SK-N-SH (cell line): ENCODE measurements at regions not wholly inside any gene's neighbourhood (a gene's known extent, or its start where the extent isn't known, plus 50 kb on each side); places are given as distances from the start of the nearest gene placed in this dataset.

Experiments
- CTCF ChIA-PET: fragments of 300-600, 350-600 bp; formaldehyde crosslinking; extraction: SDS; loops from one replicate; lab custom pipeline; 2021; lab: Yijun Ruan, JAX
- POLR2A ChIA-PET: fragments of 350-600 bp; sonication (Branson Sonifier 250); formaldehyde crosslinking; extraction: SDS; loops from one replicate; lab custom pipeline; 2020; ENCODE audit warnings: antibody characterized with exemption, inconsistent platforms; lab: Yijun Ruan, JAX
- DNase-seq: peaks from one replicate; pipeline ENCODE4 v3.0.0; 2012
- H2AFZ ChIP-seq: fragments of 200-600 bp; sonication (generic); 2 replicates; pipeline ENCODE4 v1.8.1; 2016; ENCODE audit warnings: antibody characterized with exemption, mild to moderate bottlenecking, low read depth
- H3F3A ChIP-seq: fragments of 200-600 bp; sonication (generic); replicated peaks from 2 replicates; pipeline ENCODE3; 2016; ENCODE audit warnings: antibody characterized with exemption, mild to moderate bottlenecking; ENCODE audit not compliant: insufficient read depth
- H3K27ac ChIP-seq, 2 experiments: fragments of 200-500 bp in 1 of 2; fragments of 200-600 bp in 1 of 2; sonication (Bioruptor generic) in 1 of 2; sonication (generic), shearing (Covaris generic) in 1 of 2; 2 replicates each; pipeline versions ENCODE4 v1.5.1 to v1.6.1; 2014 to 2016; ENCODE audit warnings: low read depth in 2 of 2, inconsistent platforms in 1 of 2, low read length in 1 of 2, mild to moderate bottlenecking in 1 of 2, mixed read lengths in 1 of 2
- H3K27me3 ChIP-seq: fragments of 200-600 bp; sonication (generic), shearing (Covaris generic); 2 replicates; pipeline ENCODE4 v1.6.1; 2016; ENCODE audit warnings: mixed run types; ENCODE audit not compliant: insufficient read depth
- H3K36me3 ChIP-seq, 2 experiments: fragments of 200-500 bp in 1 of 2; fragments of 200-600 bp in 1 of 2; sonication (Bioruptor generic) in 1 of 2; sonication (generic) in 1 of 2; replicated peaks in 1 of 2; 2 replicates each; pipeline versions ENCODE3 to v1.5.1; 2014 to 2016; ENCODE audit warnings: low read length in 1 of 2, mild to moderate bottlenecking in 1 of 2; ENCODE audit not compliant: insufficient read depth in 2 of 2, control insufficient read depth in 1 of 2
- H3K4me1 ChIP-seq, 2 experiments: fragments of 200-500 bp in 1 of 2; fragments of 200-600 bp in 1 of 2; sonication (Bioruptor generic) in 1 of 2; sonication (generic), shearing (Covaris generic) in 1 of 2; 2 replicates each; pipeline versions ENCODE4 v1.5.1 to v1.6.1; 2014 to 2016; ENCODE audit warnings: low read depth in 1 of 2, low read length in 1 of 2, mixed run types in 1 of 2; ENCODE audit not compliant: insufficient read depth in 2 of 2, control insufficient read depth in 1 of 2
- H3K4me2 ChIP-seq: fragments of 200-600 bp; sonication (generic), shearing (Covaris generic); 2 replicates; pipeline ENCODE4 v1.6.1; 2017; ENCODE audit warnings: mixed run types
- H3K4me3 ChIP-seq, 2 experiments: fragments of 200-500 bp in 1 of 2; fragments of 200-600 bp in 1 of 2; sonication (Bioruptor generic) in 1 of 2; sonication (generic), shearing (Covaris generic) in 1 of 2; 2 replicates each; pipeline versions ENCODE4 v1.5.1 to v1.8.1; 2014 to 2016; ENCODE audit warnings: low read depth in 2 of 2, inconsistent platforms in 1 of 2, low read length in 1 of 2, mild to moderate bottlenecking in 1 of 2, mixed read lengths in 1 of 2, moderate library complexity in 1 of 2
- H3K79me2 ChIP-seq: fragments of 200-600 bp; sonication (generic); 2 replicates; pipeline ENCODE4 v1.8.1; 2017; ENCODE audit warnings: mild to moderate bottlenecking; ENCODE audit not compliant: insufficient read depth
- H3K9ac ChIP-seq: fragments of 200-600 bp; sonication (generic); 2 replicates; pipeline ENCODE4 v1.6.1; 2017; ENCODE audit warnings: mixed run types
- H3K9me2 ChIP-seq: fragments of 200-600 bp; sonication (generic); 2 replicates; pipeline ENCODE4 v1.6.1; 2017; ENCODE audit warnings: mixed run types
- H3K9me3 ChIP-seq: fragments of 200-600 bp; sonication (generic); 2 replicates; pipeline ENCODE4 v1.6.1; 2017; ENCODE audit warnings: mixed run types, mild to moderate bottlenecking, moderate library complexity
- H4K20me1 ChIP-seq: fragments of 200-600 bp; sonication (generic); 2 replicates; pipeline ENCODE4 v1.6.1; 2017; ENCODE audit warnings: mild to moderate bottlenecking, mixed run types; ENCODE audit not compliant: insufficient read depth
- ELF1 ChIP-seq: IDR thresholded peaks from 2 replicates; pipeline ENCODE4 v1.4.0; 2012
- EP300 ChIP-seq, 2 experiments: IDR thresholded peaks; 2 replicates each; pipeline versions ENCODE4 v1.4.0 to v1.6.1; 2012; ENCODE audit warnings: borderline replicate concordance in 1 of 2, low read depth in 1 of 2, low read length in 1 of 2
- FOSL2 ChIP-seq: IDR thresholded peaks from 2 replicates; pipeline ENCODE4 v1.4.0; 2012; ENCODE audit warnings: low read depth, mild to moderate bottlenecking, moderate library complexity, borderline replicate concordance
- GATA2 ChIP-seq: sonication (generic); formaldehyde crosslinking; IDR thresholded peaks from 2 replicates; pipeline ENCODE4 v1.5.0; 2020; ENCODE audit warnings: mild to moderate bottlenecking, missing genetic modification reagents
- JUND ChIP-seq: IDR thresholded peaks from 2 replicates; pipeline ENCODE4 v1.4.0; 2012
- MXI1 ChIP-seq: IDR thresholded peaks from 2 replicates; pipeline ENCODE4 v1.6.1; 2012; ENCODE audit warnings: mild to moderate bottlenecking, low read depth, low read length, improper control_type of control experiment
- PBX3 ChIP-seq: IDR thresholded peaks from 2 replicates; pipeline ENCODE4; 2012
- RCOR1 ChIP-seq: fragments of 150-350 bp; IDR thresholded peaks from 2 replicates; pipeline ENCODE4 v1.6.1; 2017; ENCODE audit warnings: antibody characterized with exemption, low read length
- REST ChIP-seq: IDR thresholded peaks from 2 replicates; pipeline ENCODE4 v1.6.1; 2012; ENCODE audit warnings: mild to moderate bottlenecking, low read depth, low read length, moderate library complexity
- RFX5 ChIP-seq: IDR thresholded peaks from 2 replicates; pipeline ENCODE4 v1.6.1; 2012; ENCODE audit warnings: mild to moderate bottlenecking, improper control_type of control experiment, low read length
- SMC3 ChIP-seq: IDR thresholded peaks from 2 replicates; pipeline ENCODE4 v1.6.1; 2012; ENCODE audit warnings: low read depth, low read length, improper control_type of control experiment
- TAF1 ChIP-seq: IDR thresholded peaks from 2 replicates; pipeline ENCODE4 v1.6.1; 2012; ENCODE audit warnings: low read depth, mild to moderate bottlenecking, low read length, moderate library complexity, borderline replicate concordance
- TEAD4 ChIP-seq: IDR thresholded peaks from 2 replicates; pipeline ENCODE4 v1.4.0; 2012; ENCODE audit warnings: mild to moderate bottlenecking, borderline replicate concordance; ENCODE audit not compliant: insufficient read depth
- YY1 ChIP-seq: IDR thresholded peaks from 2 replicates; pipeline ENCODE4 v1.4.0; 2012; ENCODE audit warnings: low read depth, mild to moderate bottlenecking
- ZBTB33 ChIP-seq: IDR thresholded peaks from 2 replicates; pipeline ENCODE4 v1.4.0; 2012; ENCODE audit warnings: low read depth, borderline replicate concordance
- WGBS: methylation state at CpG from one replicate; pipeline ENCODE4 v1.1.6; 2017; ENCODE audit warnings: low lambda C conversion rate; 5-methylcytosine and 5-hydroxymethylcytosine counted together
- TF ChIP-seq, protein P1 (sequence below): fragments of 150-350 bp; IDR thresholded peaks from 2 replicates; pipeline ENCODE4 v1.6.1; 2017; ENCODE audit warnings: antibody characterized with exemption, low read length, low read depth, borderline replicate concordance
- TF ChIP-seq, protein P2 (sequence below): IDR thresholded peaks from 2 replicates; pipeline ENCODE4 v1.4.0; 2012; ENCODE audit warnings: low read depth, borderline replicate concordance

- Histone ChIP-seq H3K4me3 (no peak overlapping the region), H3K27ac (no peak overlapping the region), H3K36me3 (no peaks in the 10 kb centered on the region), H2AFZ (no peak overlapping the region), H3K4me2 (no peak overlapping the region), H3F3A (no peaks in the 10 kb centered on the region), H4K20me1 (no peaks in the 10 kb centered on the region), H3K9me2 (no peaks in the 10 kb centered on the region), H3K27me3 (no peaks in the 10 kb centered on the region; the same call in 1 of the 2 replicates), H3K9ac (no peak overlapping the region), H3K9me3 (no peaks in the 10 kb centered on the region), H3K4me1 (no peaks in the 10 kb centered on the region), H3K79me2 (no peaks in the 10 kb centered on the region)
- CTCF ChIA-PET: no interaction called here
- no peak for DNase-seq
- POLR2A ChIA-PET: no interaction called here
- 28% methylated on average over 2 of the region's 2 CpGs for WGBS
- TF ChIP-seq, protein P1, sequence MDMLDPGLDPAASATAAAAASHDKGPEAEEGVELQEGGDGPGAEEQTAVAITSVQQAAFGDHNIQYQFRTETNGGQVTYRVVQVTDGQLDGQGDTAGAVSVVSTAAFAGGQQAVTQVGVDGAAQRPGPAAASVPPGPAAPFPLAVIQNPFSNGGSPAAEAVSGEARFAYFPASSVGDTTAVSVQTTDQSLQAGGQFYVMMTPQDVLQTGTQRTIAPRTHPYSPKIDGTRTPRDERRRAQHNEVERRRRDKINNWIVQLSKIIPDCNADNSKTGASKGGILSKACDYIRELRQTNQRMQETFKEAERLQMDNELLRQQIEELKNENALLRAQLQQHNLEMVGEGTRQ: no peak
- TF ChIP-seq SMC3 (no peak), ZBTB33 (no peak), MXI1 (no peak), FOSL2 (no peak), RFX5 (no peak), YY1 (no peak), JUND (no peak), TEAD4 (no peak), TAF1 (no peak), PBX3 (no peak), RCOR1 (no peak)
Measured at GRCh38 chr1:181359012-181359411, 124.3 kb upstream of the CACNA1E start.

DNA sequence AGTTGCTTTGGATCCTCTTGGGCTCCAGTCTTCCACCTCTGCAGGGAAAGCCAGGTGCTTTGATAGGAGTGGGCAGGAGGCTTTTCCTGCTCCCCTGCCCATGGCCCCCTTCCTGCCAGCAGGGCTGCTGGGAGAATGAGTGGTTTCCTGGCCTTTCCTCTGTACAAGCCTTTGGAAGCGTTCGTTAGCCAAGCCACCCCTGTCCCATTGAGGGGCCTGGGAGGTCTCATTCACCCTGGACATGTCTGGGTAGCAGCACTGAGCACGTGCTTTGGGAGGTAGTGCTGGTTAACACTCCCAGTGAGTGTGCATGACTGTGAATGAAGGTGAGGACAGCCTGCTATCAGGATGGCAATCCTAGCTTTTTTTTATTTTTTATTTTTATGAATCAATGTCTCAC is 118.5 kb upstream of the CACNA1E start:
- H2AFZ ChIP-seq: no peak overlapping the region
- TF ChIP-seq, protein P2, sequence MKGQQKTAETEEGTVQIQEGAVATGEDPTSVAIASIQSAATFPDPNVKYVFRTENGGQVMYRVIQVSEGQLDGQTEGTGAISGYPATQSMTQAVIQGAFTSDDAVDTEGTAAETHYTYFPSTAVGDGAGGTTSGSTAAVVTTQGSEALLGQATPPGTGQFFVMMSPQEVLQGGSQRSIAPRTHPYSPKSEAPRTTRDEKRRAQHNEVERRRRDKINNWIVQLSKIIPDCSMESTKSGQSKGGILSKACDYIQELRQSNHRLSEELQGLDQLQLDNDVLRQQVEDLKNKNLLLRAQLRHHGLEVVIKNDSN: no peak
- TF ChIP-seq ELF1 (no peak), REST (no peak), GATA2 (CRISPR knock-in tag) (no peak), ZBTB33 (no peak), PBX3 (no peak), EP300 (IDR thresholded peaks at IDR 0.05; ENCODE audit: borderline replicate concordance in 1 of 2, low read depth in 1 of 2, low read length in 1 of 2) (no peak)
- H3F3A ChIP-seq: no peaks in the 10 kb centered on the region
- H3K4me1 ChIP-seq: no peaks in the 10 kb centered on the region
- no peak overlapping the region for H3K27ac ChIP-seq
- WGBS: 0% methylated on average over 1 of the region's 3 CpGs
- H3K4me2 ChIP-seq: no peak overlapping the region
- no peak for DNase-seq
- no peak overlapping the region for H3K4me3 ChIP-seq
- H3K9me3 ChIP-seq: no peaks in the 10 kb centered on the region
- POLR2A ChIA-PET: no interaction called here
- H3K79me2 ChIP-seq: no peaks in the 10 kb centered on the region
- H3K27me3 ChIP-seq: no peaks in the 10 kb centered on the region
- H3K9ac ChIP-seq: no peak overlapping the region
- no peaks in the 10 kb centered on the region for H4K20me1 ChIP-seq
- H3K9me2 ChIP-seq: no peaks in the 10 kb centered on the region
- H3K36me3 ChIP-seq: no peaks in the 10 kb centered on the region
- CTCF ChIA-PET: no interaction called here
